WTC11 (cell line): ENCODE measurements at regions not wholly inside any gene's neighbourhood (a gene's known extent, or its start where the extent isn't known, plus 50 kb on each side); places are given as distances from the start of the nearest gene placed in this dataset.

Experiments
- ATAC-seq: fragments of 200-7000 bp; cut with Tn5 transposase; 2 replicates; pipeline ENCODE4 v1.10.0; 2021; ENCODE audit warnings: mild to moderate bottlenecking, moderate library complexity
- CTCF ChIA-PET: fragments of 300-600 bp; sonication (Branson Sonifier 250); formaldehyde crosslinking; loops from one replicate; lab custom pipeline; 2021; ENCODE audit warnings: antibody characterized with exemption; lab: Charles Lee
- POLR2A ChIA-PET: fragments of 350-600 bp; sonication (Branson Sonifier 250); formaldehyde crosslinking; loops from one replicate; lab custom pipeline; 2021; ENCODE audit warnings: antibody characterized with exemption; lab: Charles Lee
- DNase-seq: peaks from one replicate; pipeline ENCODE4 v3.0.0; 2021; ENCODE audit warnings: low spot score
- H3K27ac Mint-ChIP-seq: 2 replicates; pipeline ENCODE4 v1.8.0; 2021; ENCODE audit warnings: mixed read lengths
- H3K27me3 Mint-ChIP-seq: 2 replicates; pipeline ENCODE4 v1.8.0; 2021; ENCODE audit warnings: low read depth, mild to moderate bottlenecking, moderate library complexity, mixed read lengths
- H3K36me3 Mint-ChIP-seq: 2 replicates; pipeline ENCODE4 v1.8.0; 2021; ENCODE audit warnings: mixed read lengths
- H3K4me1 Mint-ChIP-seq: 2 replicates; pipeline ENCODE4 v1.8.0; 2022; ENCODE audit warnings: mixed read lengths
- H3K4me3 Mint-ChIP-seq: 2 replicates; pipeline ENCODE4 v1.8.0; 2021; ENCODE audit warnings: mild to moderate bottlenecking, moderate library complexity, mixed read lengths
- H3K9me3 Mint-ChIP-seq: 2 replicates; pipeline ENCODE4 v1.8.0; 2021; ENCODE audit warnings: mixed read lengths
- CBFB ChIP-seq: sonication (generic); formaldehyde crosslinking; IDR thresholded peaks from 2 replicates; pipeline ENCODE4 v1.8.1; 2022; ENCODE audit warnings: mild to moderate bottlenecking, low read depth, missing genetic modification reagents
- CREB1 ChIP-seq: sonication (generic); formaldehyde crosslinking; IDR thresholded peaks from 2 replicates; pipeline ENCODE4 v1.8.0; 2023; ENCODE audit warnings: mild to moderate bottlenecking, missing genetic modification reagents
- CREM ChIP-seq: sonication (generic); formaldehyde crosslinking; IDR thresholded peaks from 2 replicates; pipeline ENCODE4 v1.8.1; 2022; ENCODE audit warnings: mild to moderate bottlenecking, missing genetic modification reagents, moderate library complexity
- FOXJ3 ChIP-seq: sonication (generic); formaldehyde crosslinking; IDR thresholded peaks from 2 replicates; pipeline ENCODE4 v1.9.0; 2021; ENCODE audit warnings: missing genetic modification reagents, mild to moderate bottlenecking, borderline replicate concordance
- FOXP1 ChIP-seq: sonication (generic); formaldehyde crosslinking; IDR thresholded peaks from 2 replicates; pipeline ENCODE4 v1.8.0; 2022; ENCODE audit warnings: missing genetic modification reagents, mild to moderate bottlenecking, moderate library complexity, borderline replicate concordance
- IRF2 ChIP-seq: sonication (generic); formaldehyde crosslinking; IDR thresholded peaks from 2 replicates; pipeline ENCODE4 v1.8.0; 2022; ENCODE audit warnings: low read depth, missing genetic modification reagents, borderline replicate concordance
- MAX ChIP-seq: sonication (generic); formaldehyde crosslinking; IDR thresholded peaks from 2 replicates; pipeline ENCODE4 v1.8.0; 2022; ENCODE audit warnings: mild to moderate bottlenecking, missing genetic modification reagents
- MLX ChIP-seq: sonication (generic); formaldehyde crosslinking; IDR thresholded peaks from 2 replicates; pipeline ENCODE4 v1.8.1; 2023; ENCODE audit warnings: mild to moderate bottlenecking, missing genetic modification reagents, moderate library complexity
- NFE2L1 ChIP-seq: sonication (generic); formaldehyde crosslinking; IDR thresholded peaks from 2 replicates; pipeline ENCODE4 v1.8.1; 2023; ENCODE audit warnings: missing genetic modification reagents
- PRDM15 ChIP-seq: sonication (generic); formaldehyde crosslinking; IDR thresholded peaks from 2 replicates; pipeline ENCODE4 v1.8.0; 2022; ENCODE audit warnings: missing genetic modification reagents
- PREB ChIP-seq: sonication (generic); formaldehyde crosslinking; IDR thresholded peaks from 2 replicates; pipeline ENCODE4 v1.8.1; 2022; ENCODE audit warnings: mild to moderate bottlenecking, missing genetic modification reagents, moderate library complexity, borderline replicate concordance
- RORB ChIP-seq: fragments of 250-450 bp; sonication (Bioruptor Pico); IDR thresholded peaks from 2 replicates; pipeline ENCODE4 v1.9.0; 2021; ENCODE audit warnings: mild to moderate bottlenecking
- TEAD1 ChIP-seq: sonication (generic); formaldehyde crosslinking; IDR thresholded peaks from 2 replicates; pipeline ENCODE4 v1.8.0; 2022; ENCODE audit warnings: mild to moderate bottlenecking, missing genetic modification reagents
- USF2 ChIP-seq: sonication (generic); formaldehyde crosslinking; IDR thresholded peaks from 2 replicates; pipeline ENCODE4 v1.8.1; 2023; ENCODE audit warnings: mild to moderate bottlenecking, missing genetic modification reagents, moderate library complexity
- ZNF121 ChIP-seq: sonication (generic); formaldehyde crosslinking; IDR thresholded peaks from 2 replicates; pipeline ENCODE4 v1.8.0; 2023; ENCODE audit warnings: missing genetic modification reagents
- ZNF416 ChIP-seq: fragments of 250-450 bp; sonication (Bioruptor Pico); IDR thresholded peaks from 2 replicates; pipeline ENCODE4 v1.9.0; 2021; ENCODE audit warnings: mild to moderate bottlenecking, inconsistent platforms
- ZNF512 ChIP-seq: sonication (generic); formaldehyde crosslinking; IDR thresholded peaks from 2 replicates; pipeline ENCODE4 v1.8.1; 2022; ENCODE audit warnings: missing genetic modification reagents, borderline replicate concordance
- ZSCAN18 ChIP-seq: fragments of 250-450 bp; sonication (Bioruptor Pico); IDR thresholded peaks from 2 replicates; pipeline ENCODE4 v2.1.2; 2022; ENCODE audit warnings: mild to moderate bottlenecking, moderate library complexity

- ATAC-seq (no peak), DNase-seq (no peak)
- TF ChIP-seq ZNF512 (CRISPR knock-in tag), result 0 out of 2 replicates have a peak, but pooled peaks have one; percentile 43
- TF ChIP-seq MAX (CRISPR knock-in tag), result no peak
- H3K4me1 Mint-ChIP-seq, result peaks cover 14% of the 10 kb centered on the region
- 0 out of 2 replicates have a peak, but pooled peaks cover 4% of the 10 kb centered on the region for H3K27me3 Mint-ChIP-seq
- ChIA-PET CTCF (no interaction called here), POLR2A (no interaction called here)
- H3K36me3 Mint-ChIP-seq, result peaks cover 7% of the 10 kb centered on the region; the same call in 1 of the 2 replicates
- peak overlapping the region; percentile 62 for H3K4me3 Mint-ChIP-seq
- H3K9me3 Mint-ChIP-seq, result peaks cover 8% of the 10 kb centered on the region
- no peak overlapping the region for H3K27ac Mint-ChIP-seq
These were observed 113.4 kb upstream of the IRS2 start for GRCh38 chr13:109899748-109900147.

GRCh38 chr13:109899316-109899715 lies 112.9 kb upstream of the IRS2 start:
- no peak for TF ChIP-seq ZSCAN18
- no peak for TF ChIP-seq USF2 (CRISPR knock-in tag)
- no peak for TF ChIP-seq CBFB (CRISPR knock-in tag)
- no peak for TF ChIP-seq PRDM15
- no peak for ATAC-seq
- Mint-ChIP-seq H3K27me3 (0 out of 2 replicates have a peak, but pooled peaks cover 4% of the 10 kb centered on the region), H3K9me3 (peaks cover 8% of the 10 kb centered on the region), H3K36me3 (peaks cover 7% of the 10 kb centered on the region; the same call in 1 of the 2 replicates), H3K4me1 (peaks cover 14% of the 10 kb centered on the region), H3K27ac (no peak overlapping the region), H3K4me3 (no peak overlapping the region)
- POLR2A ChIA-PET, result interaction anchor here (0.7 kb wide), 1 partner anchor 24 kb away, joined by 4 read pairs; no protein-coding TSS in a partner anchor
- CTCF ChIA-PET, result no interaction called here
- DNase-seq, result no peak

GRCh38 chr13:109897988-109898624 lies 111.7 kb upstream of the IRS2 start:
- Mint-ChIP-seq H3K9me3 (peaks cover 1% of the 10 kb centered on the region), H3K27me3 (0 out of 2 replicates have a peak, but pooled peaks cover 4% of the 10 kb centered on the region), H3K4me3 (no peak overlapping the region), H3K36me3 (peaks cover 1% of the 10 kb centered on the region; the same call in 1 of the 2 replicates), H3K4me1 (peaks cover 14% of the 10 kb centered on the region), H3K27ac (no peak overlapping the region)
- DNase-seq (no peak), ATAC-seq (no peak)
- POLR2A ChIA-PET, result no interaction called here
- CTCF ChIA-PET, result no interaction called here
- no peak for TF ChIP-seq ZNF121 (CRISPR knock-in tag)
- TF ChIP-seq NFE2L1 (CRISPR knock-in tag), result no peak
- TF ChIP-seq CREB1, result no peak
- no peak for TF ChIP-seq CREM (CRISPR knock-in tag)
- no peak for TF ChIP-seq ZNF512 (CRISPR knock-in tag)
- no peak for TF ChIP-seq PREB (CRISPR knock-in tag)
- no peak for TF ChIP-seq RORB
- TF ChIP-seq FOXP1 (CRISPR knock-in tag), result no peak
- TF ChIP-seq TEAD1 (CRISPR knock-in tag), result no peak
- TF ChIP-seq MLX, result no peak
- TF ChIP-seq FOXJ3 (CRISPR knock-in tag), result no peak
- TF ChIP-seq ZNF416 (CRISPR knock-in tag), result no peak
- TF ChIP-seq IRF2 (CRISPR knock-in tag), result no peak
